ENCODE measurements at regions not wholly inside any gene's neighbourhood (a gene's known extent, or its start where the extent isn't known, plus 50 kb on each side); places are given as distances from the start of the nearest gene placed in this dataset.

- Histone ChIP-seq H3K27ac (ENCODE audit: low read depth in 1 of 2, low read length in 2 of 2) (no peak overlapping the region), H3K4me2 (replicated peaks; ENCODE audit: extremely low read depth, low read length, poor library complexity, severe bottlenecking) (no peak overlapping the region), H3K9ac (ENCODE audit: insufficient read depth, low read length, poor library complexity, severe bottlenecking) (no peak overlapping the region), H3K9me3 (replicated peaks in 1 of 2; ENCODE audit: control insufficient read depth in 1 of 2, insufficient read depth in 1 of 2, low read length in 2 of 2) (no peaks in the 10 kb centered on the region), H3K4me1 (ENCODE audit: control insufficient read depth in 1 of 2, insufficient read depth in 2 of 2, low read length in 2 of 2) (no peaks in the 10 kb centered on the region), H2AFZ (ENCODE audit: insufficient read depth, low read depth, low read length, poor library complexity, severe bottlenecking) (no peak overlapping the region), H4K20me1 (ENCODE audit: insufficient read depth, low read length) (no peaks in the 10 kb centered on the region), H3K27me3 (ENCODE audit: control insufficient read depth in 2 of 2, insufficient read depth in 2 of 2, low read length in 2 of 2) (peaks cover 0 to 3% of the 10 kb centered on the region in 2 donors), H3K4me3 (replicated peaks in 1 of 3; ENCODE audit: low read depth in 2 of 3, low read length in 3 of 3) (no peak overlapping the region), H3K36me3 (replicated peaks in 1 of 2; ENCODE audit: control insufficient read depth in 1 of 2, insufficient read depth in 2 of 2, low read length in 2 of 2) (no peaks in the 10 kb centered on the region), H3K79me2 (ENCODE audit: insufficient read depth, low read length) (no peaks in the 10 kb centered on the region)
- Mint-ChIP-seq H3K4me1 (no peaks in the 10 kb centered on the region), H3K4me3 (no peak overlapping the region), H3K27ac (no peak overlapping the region), H3K27me3 (ENCODE audit: low read depth in 3 of 3) (peaks cover 2 to 4% (median 2%) of the 10 kb centered on the region in 3 donors), H3K36me3 (no peaks in the 10 kb centered on the region), H3K9me3 (no peaks in the 10 kb centered on the region)
- TF ChIP-seq CTCF (IDR thresholded peaks at IDR 0.05): no peak
- no peak for DNase-seq
- intact Hi-C loops (cut with micrococcal nuclease): no loop called here
- no CpG with 5 or more reads among the region's 1 CpG for WGBS (ENCODE audit: insufficient coverage)
Observed at GRCh38 chr2:196449083-196449482, 190.4 kb upstream of the CCDC150 start.

- Mint-ChIP-seq H3K4me3 (no peak overlapping the region), H3K4me1 (no peaks in the 10 kb centered on the region), H3K27ac (no peak overlapping the region), H3K36me3 (no peaks in the 10 kb centered on the region), H3K27me3 (ENCODE audit: low read depth in 3 of 3) (peaks cover 2 to 7% (median 4%) of the 10 kb centered on the region in 3 donors), H3K9me3 (no peaks in the 10 kb centered on the region)
- Histone ChIP-seq H3K79me2 (ENCODE audit: insufficient read depth, low read length) (no peaks in the 10 kb centered on the region), H2AFZ (ENCODE audit: insufficient read depth, low read depth, low read length, poor library complexity, severe bottlenecking) (no peak overlapping the region), H3K9me3 (replicated peaks in 1 of 2; ENCODE audit: control insufficient read depth in 1 of 2, insufficient read depth in 1 of 2, low read length in 2 of 2) (no peaks in the 10 kb centered on the region), H3K27ac (ENCODE audit: low read depth in 1 of 2, low read length in 2 of 2) (no peak overlapping the region), H3K27me3 (ENCODE audit: control insufficient read depth in 2 of 2, insufficient read depth in 2 of 2, low read length in 2 of 2) (peaks cover 0 to 11% of the 10 kb centered on the region in 2 donors), H3K4me2 (replicated peaks; ENCODE audit: extremely low read depth, low read length, poor library complexity, severe bottlenecking) (no peak overlapping the region), H3K9ac (ENCODE audit: insufficient read depth, low read length, poor library complexity, severe bottlenecking) (no peak overlapping the region), H3K4me1 (ENCODE audit: control insufficient read depth in 1 of 2, insufficient read depth in 2 of 2, low read length in 2 of 2) (no peaks in the 10 kb centered on the region), H4K20me1 (ENCODE audit: insufficient read depth, low read length) (no peaks in the 10 kb centered on the region), H3K36me3 (replicated peaks in 1 of 2; ENCODE audit: control insufficient read depth in 1 of 2, insufficient read depth in 2 of 2, low read length in 2 of 2) (no peaks in the 10 kb centered on the region), H3K4me3 (replicated peaks in 1 of 3; ENCODE audit: low read depth in 2 of 3, low read length in 3 of 3) (no peak overlapping the region)
- no peak for TF ChIP-seq CTCF (IDR thresholded peaks at IDR 0.05)
- intact Hi-C loops (cut with micrococcal nuclease): no loop called here
- no peak for DNase-seq
Observed at GRCh38 chr2:196452758-196453157, 186.8 kb upstream of the CCDC150 start.

Measured in CD14-positive monocyte (primary cell).